GM19468 (cell line): ENCODE measurements at regions not wholly inside any gene's neighbourhood (a gene's known extent, or its start where the extent isn't known, plus 50 kb on each side); places are given as distances from the start of the nearest gene placed in this dataset.

Experiments used
- ATAC-seq: cut with Tn5 transposase; IDR thresholded peaks from one replicate; pipeline ENCODE4 v1.9.1; 2021; ENCODE audit warnings: mild to moderate bottlenecking, moderate library complexity, moderate number of reproducible peaks; ENCODE audit not compliant: unreplicated experiment; ENCODE audit errors: extremely low read depth

DNA sequence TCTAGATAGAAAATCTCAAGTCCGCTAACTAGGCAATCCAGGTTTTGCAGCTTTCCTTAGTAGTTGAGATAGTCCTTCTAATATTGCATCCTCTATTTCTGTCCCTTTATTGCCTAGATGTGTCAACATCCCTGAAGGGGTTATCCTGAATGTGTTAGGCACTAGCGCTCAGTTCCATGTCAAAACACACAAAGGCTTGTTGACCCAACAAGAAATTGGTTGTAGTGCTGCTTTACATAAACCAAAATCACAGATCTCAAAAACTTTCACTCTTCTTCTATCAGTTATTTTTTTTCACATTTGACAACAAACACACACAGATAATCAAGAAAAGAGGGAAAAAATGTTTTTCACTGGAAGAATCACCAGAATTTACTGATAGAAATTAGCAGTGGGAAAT lies 51.4 kb upstream of the SOX2 start:
- no peak for ATAC-seq

DNA sequence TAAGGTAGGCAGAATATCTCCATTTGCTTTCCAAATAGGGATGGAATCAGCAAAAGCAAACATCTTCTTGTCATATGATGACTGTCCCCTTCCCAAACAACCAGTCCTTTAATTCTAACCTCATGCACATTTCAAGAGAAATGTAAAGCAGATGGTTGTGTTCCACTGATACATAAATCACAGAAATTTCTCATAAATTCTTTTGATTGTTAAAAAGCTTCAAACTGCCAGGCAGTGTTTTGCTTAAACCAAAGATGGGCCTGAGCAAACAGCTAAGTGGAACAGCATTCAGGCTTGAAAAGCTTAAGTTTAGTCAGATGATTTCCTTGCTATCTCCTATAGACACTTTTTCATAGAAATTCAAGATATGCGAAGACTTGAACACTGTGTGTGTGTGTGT lies 74.3 kb upstream of the SOX2 start:
- no peak for ATAC-seq

DNA sequence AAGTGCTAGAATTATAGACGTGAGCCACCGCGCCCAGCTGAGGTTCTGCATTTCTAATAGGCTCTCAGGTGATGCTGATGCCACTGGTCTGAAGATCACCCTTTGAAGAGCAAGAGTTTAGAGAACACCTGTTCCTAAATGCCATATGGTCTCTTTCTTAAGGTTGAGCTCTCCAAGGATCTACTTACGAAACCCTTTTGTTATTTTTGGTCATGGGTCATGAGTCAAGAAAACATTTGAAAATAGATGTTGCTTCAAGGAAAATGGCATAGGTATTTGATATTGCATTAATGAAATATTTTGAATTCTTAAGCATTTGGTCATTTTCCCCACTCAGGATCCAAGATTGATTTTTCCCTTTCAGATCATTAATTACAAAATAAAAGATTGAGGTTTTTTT lies 74.7 kb upstream of the SOX2 start:
- no peak for ATAC-seq

DNA sequence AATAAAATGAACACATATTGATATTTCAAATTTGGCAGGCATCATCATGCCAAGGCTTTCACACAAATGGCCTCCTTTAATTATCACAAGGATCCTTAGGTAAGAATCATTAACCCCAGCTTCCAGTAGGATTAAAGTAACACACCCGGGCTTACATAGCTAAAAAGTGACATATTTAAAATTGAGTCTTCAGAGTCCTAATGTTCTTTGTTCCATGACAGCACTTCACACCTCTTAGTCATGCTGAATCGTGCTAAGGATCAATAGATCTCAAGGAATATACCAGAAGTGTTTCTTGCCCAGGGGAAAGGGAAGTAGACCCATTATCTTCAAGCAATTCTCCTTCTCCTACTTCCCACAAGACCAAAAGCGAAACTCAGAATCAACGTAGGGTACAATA lies 76.6 kb upstream of the SOX2 start:
- no peak for ATAC-seq

DNA sequence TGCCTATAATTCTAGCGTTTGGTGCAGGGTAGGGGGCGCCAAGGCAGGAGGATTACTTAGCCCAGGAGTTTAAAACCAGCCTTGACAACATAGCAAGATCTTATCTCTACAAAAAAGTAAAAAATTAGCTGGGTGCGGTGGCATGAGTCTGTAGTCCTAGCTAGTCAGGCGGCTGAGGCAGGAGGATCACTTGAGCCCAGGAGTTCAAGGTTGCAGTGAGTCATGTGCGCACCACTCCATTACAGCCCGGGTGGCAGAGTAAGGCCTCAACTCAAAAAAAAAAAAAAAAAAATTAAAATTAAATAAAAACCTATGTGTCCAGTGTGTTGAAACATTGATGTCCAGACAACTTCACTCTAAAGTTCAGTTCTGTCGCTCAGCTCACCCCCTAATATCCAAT lies 78.2 kb upstream of the SOX2 start:
- ATAC-seq, result no peak

DNA sequence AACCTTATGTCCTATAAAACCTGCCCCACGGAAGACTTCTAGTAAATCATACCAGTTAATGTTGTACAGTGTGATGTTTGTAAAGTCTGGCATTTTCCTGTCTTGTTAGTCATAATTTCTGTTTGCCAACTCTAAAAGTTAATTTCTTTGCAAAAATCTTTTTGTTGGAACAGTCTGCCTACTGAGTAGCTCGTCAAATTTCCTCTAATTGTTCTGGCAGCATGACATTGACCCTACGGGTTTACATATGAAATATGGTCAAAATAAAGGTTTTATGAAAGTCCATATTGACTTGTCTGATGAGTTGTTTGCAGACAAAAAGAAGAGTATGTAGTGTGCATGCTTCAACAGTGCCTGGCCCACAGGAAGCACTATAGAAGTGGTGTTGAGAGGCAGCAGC lies 79.8 kb upstream of the SOX2 start:
- no peak for ATAC-seq

DNA sequence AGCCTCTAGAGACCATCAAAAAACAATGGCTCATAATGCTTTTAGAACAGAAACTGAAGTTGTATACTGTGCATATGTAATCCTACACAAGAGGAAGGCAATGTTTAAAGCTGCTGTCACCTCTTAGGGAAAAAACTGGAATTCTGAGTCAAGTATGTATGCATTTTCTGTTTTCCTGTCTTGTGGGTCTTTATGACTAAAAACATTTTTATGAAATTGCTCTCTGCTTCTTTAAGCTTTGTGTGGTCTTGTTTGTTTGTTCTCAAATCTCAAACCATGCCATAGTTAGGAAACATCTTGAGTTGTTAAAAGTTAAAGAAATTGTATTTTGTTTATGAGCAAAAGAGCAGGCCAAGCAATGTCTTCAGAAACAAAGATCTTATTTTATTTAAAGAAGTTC lies 80.9 kb upstream of the SOX2 start:
- ATAC-seq, result no peak

DNA sequence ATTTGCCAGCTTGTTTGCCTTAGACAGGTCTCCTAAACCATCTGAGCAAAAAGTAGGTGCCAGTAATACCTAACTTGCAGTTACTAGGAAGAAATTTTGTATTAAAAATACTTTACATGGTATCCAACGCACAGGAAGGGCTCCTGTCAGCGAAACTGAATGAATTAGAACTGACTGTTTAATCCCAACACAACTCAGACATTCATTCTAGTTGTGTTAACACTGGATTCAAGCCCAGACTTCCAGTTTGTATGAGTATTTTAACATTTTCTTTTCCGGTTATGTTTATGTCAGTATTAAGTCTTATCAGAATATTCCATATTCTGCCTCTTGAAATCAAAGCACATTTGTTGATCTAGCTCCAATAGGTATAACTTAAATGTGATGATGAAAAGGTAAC lies 82.0 kb upstream of the SOX2 start:
- no peak for ATAC-seq

DNA sequence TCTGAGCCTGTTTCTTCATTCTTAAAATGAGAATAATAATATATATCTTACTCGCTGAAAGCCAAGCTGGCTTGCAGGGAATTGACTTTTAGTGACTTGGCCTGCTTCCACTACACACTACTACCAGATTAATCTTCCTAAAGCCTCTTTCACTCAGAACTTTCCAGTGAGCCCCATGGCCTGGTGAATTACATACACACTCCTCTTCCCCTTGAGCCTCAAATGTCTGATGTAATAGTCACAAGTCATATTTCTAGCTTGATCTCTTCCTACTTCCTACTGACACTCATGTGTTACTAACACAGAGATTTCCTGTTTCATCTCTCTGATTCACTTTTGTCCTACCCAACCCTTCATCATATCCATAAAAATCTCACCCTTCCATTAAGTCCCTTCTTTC lies 82.7 kb upstream of the SOX2 start:
- no peak for ATAC-seq

DNA sequence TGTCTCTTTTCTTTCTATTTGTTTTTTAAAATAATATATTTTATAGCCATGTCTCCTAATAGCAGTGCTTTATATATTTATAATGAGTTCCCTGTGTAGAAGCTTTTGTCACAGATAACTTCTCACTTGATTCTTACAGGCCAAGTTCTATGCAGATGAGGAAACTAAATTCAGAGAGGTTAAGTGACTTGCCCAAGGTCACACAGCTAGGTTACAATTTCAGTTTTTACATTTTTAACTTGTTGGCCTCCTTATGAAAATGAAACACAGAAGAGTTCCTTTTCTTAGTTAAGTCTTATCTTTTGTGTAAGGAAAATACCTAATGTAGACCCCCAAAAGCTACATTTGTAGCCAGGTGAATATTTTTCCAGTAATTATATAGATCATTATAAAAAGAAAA lies 83.3 kb upstream of the SOX2 start:
- ATAC-seq, result no peak

DNA sequence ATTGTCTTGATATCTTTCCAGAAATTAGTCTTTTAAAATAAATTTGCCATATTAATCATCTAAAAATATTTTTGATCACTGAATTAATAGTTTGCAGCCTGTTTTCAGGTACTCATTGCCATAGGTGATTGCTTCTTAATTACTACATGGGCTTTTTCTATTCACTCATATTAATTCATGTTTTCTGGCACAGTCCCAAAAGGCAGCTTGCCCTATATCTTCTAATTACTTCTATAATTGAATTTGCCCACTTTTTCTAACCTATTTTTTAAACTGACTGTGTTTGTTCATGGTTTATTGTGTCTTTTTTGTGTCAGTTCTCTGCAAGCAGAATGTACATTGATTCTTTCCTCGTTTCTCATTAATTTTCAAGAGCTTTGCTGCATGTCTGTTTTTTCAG lies 85.7 kb upstream of the SOX2 start:
- no peak for ATAC-seq

DNA sequence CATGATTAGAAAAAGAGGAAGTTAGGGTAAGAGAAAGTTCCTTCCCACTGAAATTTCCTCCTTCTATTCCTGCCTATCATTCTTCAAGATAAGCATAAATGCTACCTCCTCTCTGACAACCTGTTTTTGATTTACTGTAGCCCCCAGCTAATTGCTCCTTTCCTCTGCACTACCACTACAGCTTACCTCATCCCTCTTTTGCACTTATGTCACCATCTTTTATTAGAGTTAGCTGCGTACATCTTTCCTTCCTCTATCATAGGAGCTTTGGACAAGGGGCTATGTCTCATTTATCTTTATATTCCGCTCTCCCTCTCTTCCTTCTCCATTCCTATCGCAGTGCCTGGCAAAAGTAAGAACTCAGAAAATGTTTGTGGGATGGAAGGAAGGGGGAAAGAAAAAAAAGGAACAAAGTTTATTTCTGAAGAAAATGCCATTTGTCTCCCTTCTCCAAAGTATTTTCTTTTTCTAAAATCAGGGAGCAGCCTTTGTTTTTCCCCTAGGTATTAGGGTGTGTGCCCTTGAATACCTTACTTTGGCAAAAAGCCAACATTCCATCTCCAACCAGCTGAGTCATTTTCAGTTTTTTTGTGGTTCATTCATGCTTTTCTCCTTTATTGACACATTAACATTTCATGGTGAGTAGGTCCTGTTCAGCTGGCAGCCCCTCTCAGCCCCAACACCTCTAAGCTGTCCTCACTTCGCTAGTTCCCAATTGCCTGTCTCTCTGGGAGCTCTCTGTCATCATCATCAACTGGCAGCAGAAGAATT lies 87.6 kb upstream of the SOX2 start:
- ATAC-seq, result no peak

DNA sequence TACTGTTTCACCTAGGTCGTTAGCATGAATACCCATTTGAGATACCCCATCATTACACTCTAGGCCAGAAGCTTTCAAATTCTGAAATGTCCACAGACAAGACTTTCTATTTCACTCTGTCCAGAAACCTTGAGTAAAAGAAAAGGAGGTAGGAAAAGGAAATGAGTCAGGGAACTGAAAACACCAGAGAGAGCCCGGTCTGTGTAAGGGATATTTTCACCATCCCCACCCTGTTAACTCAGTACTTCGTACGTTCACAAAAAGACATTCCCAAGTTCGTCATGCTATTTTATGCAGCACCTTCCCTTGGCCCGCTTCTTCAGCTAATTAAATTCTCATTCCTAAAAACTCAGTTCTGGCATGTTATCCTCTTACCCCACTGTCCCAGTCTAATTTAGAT lies 89.4 kb upstream of the SOX2 start:
- no peak for ATAC-seq

DNA sequence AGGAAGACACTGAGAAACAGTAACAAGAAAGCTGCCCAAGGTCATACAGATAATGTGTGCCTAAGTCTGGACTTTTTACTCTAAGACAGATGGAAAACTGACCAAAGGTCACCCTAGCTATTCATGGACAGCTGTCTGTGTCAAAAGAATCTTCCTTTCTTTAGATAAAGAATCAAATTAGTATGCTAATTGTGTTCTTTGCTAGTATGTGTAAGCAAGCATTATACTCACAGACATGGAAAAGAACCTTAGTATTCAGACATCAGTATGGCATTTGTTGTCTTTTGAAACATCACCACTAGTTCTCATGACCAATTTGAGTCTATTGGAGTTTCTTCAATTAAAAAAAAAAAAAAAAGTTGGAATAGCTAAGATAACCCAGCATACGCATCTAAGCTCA lies 91.8 kb upstream of the SOX2 start:
- no peak for ATAC-seq

DNA sequence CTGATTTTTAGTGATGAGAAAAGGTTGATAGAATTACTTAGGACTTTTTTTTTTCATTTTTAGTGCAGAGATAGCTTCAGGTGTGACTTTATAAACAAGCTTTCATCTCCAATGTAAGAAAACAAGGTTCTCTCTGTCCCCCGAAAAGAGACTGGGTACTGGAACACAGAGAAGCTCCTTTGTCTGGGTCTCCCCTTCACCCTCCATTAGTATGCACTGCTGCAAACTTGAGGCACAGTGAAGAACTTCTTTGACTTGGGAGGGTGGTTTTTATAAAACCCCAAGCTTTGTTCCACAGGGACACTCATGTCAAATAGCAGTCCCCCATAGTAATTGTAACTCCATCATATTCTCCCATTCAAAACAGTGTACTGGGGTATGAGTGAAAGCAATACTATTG lies 93.5 kb upstream of the SOX2 start:
- ATAC-seq, result no peak

DNA sequence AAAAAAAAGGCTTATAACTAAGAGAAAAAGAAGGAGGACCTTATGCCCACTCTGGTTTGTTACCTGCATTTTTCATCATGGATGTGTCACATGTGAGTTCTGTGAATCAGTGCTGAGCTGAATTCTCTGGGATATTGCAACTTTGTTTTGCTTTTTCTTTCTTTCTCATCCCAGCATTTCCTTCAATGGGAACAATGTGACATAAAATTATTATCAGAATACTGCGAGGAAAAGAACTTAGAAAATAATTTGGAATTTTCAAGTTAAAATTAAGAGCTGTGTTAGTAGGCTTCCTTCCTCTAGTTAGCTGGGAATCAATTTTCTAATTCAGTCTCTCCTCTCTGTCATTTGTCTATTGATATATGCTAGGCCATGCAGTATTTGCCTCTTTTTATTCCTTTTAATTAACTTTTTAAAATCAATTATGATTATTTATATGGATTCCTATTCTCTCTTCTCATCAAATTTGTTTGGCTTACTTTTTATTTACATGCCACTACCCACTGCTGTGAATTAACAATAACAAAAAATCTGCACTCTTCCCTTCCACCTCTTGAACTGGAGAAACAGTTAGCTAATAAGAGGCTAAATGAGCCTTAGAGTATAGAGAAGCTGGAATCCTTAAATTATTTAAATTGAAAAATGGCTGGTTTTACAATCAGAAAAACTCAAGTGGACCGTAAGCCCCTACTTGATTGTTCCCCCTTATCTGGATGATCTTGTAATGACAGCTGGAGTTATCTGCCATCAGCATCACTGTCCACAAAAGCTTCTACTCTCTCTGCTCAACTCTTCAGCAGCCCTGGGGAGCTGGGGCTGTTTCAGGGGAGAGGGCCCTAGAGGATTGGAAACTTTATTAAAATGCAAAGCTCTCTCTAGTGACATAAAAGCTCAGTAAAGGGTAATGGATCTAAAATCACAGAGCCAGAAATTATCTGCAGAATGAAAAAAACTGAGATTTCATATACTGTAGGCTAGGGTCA lies 95.3 kb upstream of the SOX2 start:
- ATAC-seq, result no peak

DNA sequence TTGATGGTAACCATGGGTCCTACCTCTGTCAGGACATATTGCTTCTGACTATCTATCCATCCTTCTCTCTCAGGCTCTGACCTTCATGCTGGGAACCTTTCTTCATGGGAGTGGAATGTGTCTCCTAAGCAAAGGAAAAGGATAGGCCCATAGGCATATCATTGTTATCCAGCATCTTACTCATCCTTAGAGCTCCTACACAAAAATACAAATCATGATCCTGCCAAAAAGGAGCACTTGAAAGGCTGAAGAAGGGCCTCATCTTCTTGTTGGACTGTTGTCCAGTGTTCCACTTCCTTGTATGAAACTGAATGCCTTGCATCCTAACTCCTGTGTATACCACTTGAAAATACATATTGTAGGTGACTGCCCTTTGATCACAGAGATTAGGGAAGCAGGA lies 96.1 kb upstream of the SOX2 start:
- no peak for ATAC-seq

DNA sequence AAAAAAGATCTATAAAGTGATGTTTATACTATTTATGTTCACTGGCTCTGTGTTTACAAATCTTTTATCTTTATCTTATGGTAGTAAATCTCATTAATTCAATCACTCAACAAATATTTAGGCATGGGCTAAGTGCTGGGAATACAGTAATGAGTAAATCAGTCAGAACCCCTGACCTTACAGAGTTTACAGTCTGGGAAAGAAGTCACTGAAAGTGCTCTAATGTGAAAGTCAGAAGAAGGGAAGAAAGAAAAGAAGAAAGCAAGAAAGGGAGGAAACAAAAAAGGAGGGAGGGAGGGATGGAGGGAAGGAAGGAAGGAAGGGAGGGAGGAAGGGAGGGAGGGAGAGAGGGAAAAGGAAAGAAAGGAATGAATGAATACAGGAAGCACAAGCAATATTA lies 96.8 kb upstream of the SOX2 start:
- no peak for ATAC-seq

DNA sequence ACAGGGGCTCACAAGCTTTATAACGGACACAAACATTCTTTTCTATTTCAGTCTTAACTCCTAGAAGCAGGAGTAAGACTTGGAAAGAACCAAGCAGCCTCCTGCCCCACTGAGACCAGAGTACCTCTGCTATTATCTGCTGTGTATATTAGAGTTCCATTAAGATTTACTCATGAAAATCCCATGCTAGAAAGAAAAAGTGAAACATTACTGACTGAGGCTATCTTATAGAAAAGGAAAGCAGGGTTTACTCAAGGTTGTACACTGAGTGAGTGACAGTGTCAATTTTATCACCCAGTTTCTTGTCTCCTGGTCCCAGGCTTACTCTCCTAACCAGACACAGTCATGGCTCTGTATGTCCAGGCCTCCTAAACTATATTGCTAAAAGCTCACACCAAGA lies 97.9 kb upstream of the SOX2 start:
- ATAC-seq, result no peak

DNA sequence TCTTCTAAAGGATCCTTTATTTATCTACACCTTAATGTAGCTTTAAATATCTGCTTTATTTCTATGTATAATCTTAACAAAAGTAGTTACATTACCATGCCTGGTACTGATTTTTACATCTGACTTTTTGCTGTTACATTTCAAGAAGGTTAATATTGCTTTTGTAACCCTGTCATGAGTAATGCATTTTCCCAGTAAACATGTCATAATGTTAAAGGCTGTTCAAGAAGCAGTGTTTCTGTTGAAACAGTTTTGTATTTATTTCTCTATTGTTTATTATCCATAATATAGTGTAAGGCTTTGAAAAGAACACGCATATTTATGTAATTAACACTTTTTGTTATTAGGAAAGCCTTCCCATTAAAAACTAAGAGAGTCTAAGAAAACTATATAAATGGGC lies 98.5 kb upstream of the SOX2 start:
- ATAC-seq, result no peak

DNA sequence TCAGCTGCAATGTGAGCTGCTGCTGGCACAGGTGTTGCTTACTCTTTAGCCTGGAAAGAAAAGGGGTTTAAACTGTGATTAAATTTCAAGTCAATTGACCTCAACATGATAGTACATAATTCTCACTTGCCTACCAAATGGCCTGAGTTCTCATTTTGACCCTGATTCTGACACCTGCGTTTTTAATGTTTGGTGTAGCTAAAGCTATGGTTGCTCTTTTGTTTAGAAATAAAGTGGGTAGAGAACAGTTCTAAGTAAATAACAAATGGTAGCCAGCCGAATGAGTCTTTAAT lies 100.8 kb upstream of the SOX2 start:
- no peak for ATAC-seq
